ENCODE measurements at regions not wholly inside any gene's neighbourhood (a gene's known extent, or its start where the extent isn't known, plus 50 kb on each side); places are given as distances from the start of the nearest gene placed in this dataset.

- Histone ChIP-seq H3K9me3 (ENCODE audit: low read length) (no peaks in the 10 kb centered on the region), H3K4me3 (replicated peaks in 1 of 3; ENCODE audit: insufficient read depth in 1 of 3, low read depth in 2 of 3, low read length in 3 of 3) (no peak overlapping the region), H3K79me2 (ENCODE audit: insufficient read depth, low read length) (no peaks in the 10 kb centered on the region), H4K20me1 (ENCODE audit: insufficient read depth, low read length) (no peaks in the 10 kb centered on the region), H3K27ac (ENCODE audit: extremely low read length, insufficient read depth, low read length) (no peak overlapping the region), H2AFZ (ENCODE audit: low read length) (no peak overlapping the region), H3K4me2 (ENCODE audit: low read depth, low read length) (no peak overlapping the region), H3K4me1 (ENCODE audit: insufficient read depth, low read length) (no peaks in the 10 kb centered on the region), H3K36me3 (replicated peaks in 1 of 2; ENCODE audit: control insufficient read depth in 1 of 2, insufficient read depth in 2 of 2, low read length in 2 of 2) (no peaks in the 10 kb centered on the region), H3K27me3 (ENCODE audit: control insufficient read depth in 1 of 2, insufficient read depth in 2 of 2, low read length in 2 of 2) (no peaks in the 10 kb centered on the region), H3K9ac (ENCODE audit: insufficient read depth, low read depth, low read length) (no peak overlapping the region)
- 33% methylated on average over 6 of the region's 6 CpGs for WGBS (ENCODE audit: low lambda C conversion rate)
- in situ Hi-C loops (cut with HindIII; ENCODE audit: extremely low pct_ligation_motif_present, low pct_unique_long_range_greater_than_20kb), result no loop called here
- intact Hi-C loops (cut with micrococcal nuclease; ENCODE audit: unreplicated experiment), result no loop called here
- FAIRE-seq, result no peak
- TF ChIP-seq GATAD1 (CRISPR knock-in tag; IDR thresholded peaks at IDR 0.05) (no peak), ZNF713 (CRISPR knock-in tag; IDR thresholded peaks at IDR 0.05) (no peak), EHMT2 (IDR thresholded peaks at IDR 0.05; ENCODE audit: borderline replicate concordance, low read depth, low read length) (no peak)
- no peak for DNase-seq (ENCODE audit: low spot score)
- BruUV-seq (replicated peaks), result no TSS peak
- ChIA-PET POLR2A (no interaction called here), CTCF (ENCODE audit: low intra/inter-chr PET ratio, low total read pairs) (no interaction called here)
- ATAC-seq, result no peak
Observed at GRCh38 chr4:108224611-108225053, 55.9 kb upstream of the LEF1 start.

GRCh38 chr4:108223313-108223712 is 54.6 kb upstream of the LEF1 start:
- H3K4me2 ChIP-seq (ENCODE audit: low read depth, low read length), result no peak overlapping the region
- H3K9ac ChIP-seq (ENCODE audit: insufficient read depth, low read depth, low read length), result no peak overlapping the region

More at GRCh38 chr4:108223313-108223712, 54.6 kb upstream of the LEF1 start:
- TF ChIP-seq ZNF549 (CRISPR knock-in tag; IDR thresholded peaks at IDR 0.05) (no peak), ZNF720 (CRISPR knock-in tag; IDR thresholded peaks at IDR 0.05) (no peak), USF2 (IDR thresholded peaks at IDR 0.05; ENCODE audit: low read depth, low read length) (no peak), USF2 (CRISPR knock-in tag; IDR thresholded peaks at IDR 0.05; ENCODE audit: borderline replicate concordance) (no peak), ZNF577 (CRISPR knock-in tag; IDR thresholded peaks at IDR 0.05; ENCODE audit: borderline replicate concordance, low read depth) (no peak)
- Histone ChIP-seq H3K27ac (ENCODE audit: extremely low read length, insufficient read depth, low read length) (no peak overlapping the region), H3K27me3 (ENCODE audit: control insufficient read depth in 1 of 2, insufficient read depth in 2 of 2, low read length in 2 of 2) (no peaks in the 10 kb centered on the region), H3K36me3 (replicated peaks in 1 of 2; ENCODE audit: control insufficient read depth in 1 of 2, insufficient read depth in 2 of 2, low read length in 2 of 2) (no peaks in the 10 kb centered on the region), H2AFZ (ENCODE audit: low read length) (no peak overlapping the region), H4K20me1 (ENCODE audit: insufficient read depth, low read length) (no peaks in the 10 kb centered on the region), H3K4me1 (ENCODE audit: insufficient read depth, low read length) (no peaks in the 10 kb centered on the region), H3K9me3 (ENCODE audit: low read length) (no peaks in the 10 kb centered on the region), H3K4me3 (replicated peaks in 1 of 3; ENCODE audit: insufficient read depth in 1 of 3, low read depth in 2 of 3, low read length in 3 of 3) (no peak overlapping the region), H3K79me2 (ENCODE audit: insufficient read depth, low read length) (no peaks in the 10 kb centered on the region)
- in situ Hi-C loops (cut with HindIII; ENCODE audit: extremely low pct_ligation_motif_present, low pct_unique_long_range_greater_than_20kb) (no loop called here), intact Hi-C loops (cut with micrococcal nuclease; ENCODE audit: unreplicated experiment) (no loop called here)
- BruUV-seq (replicated peaks), result no TSS peak
- ChIA-PET CTCF (ENCODE audit: low intra/inter-chr PET ratio, low total read pairs) (no interaction called here), POLR2A (no interaction called here)
- ATAC-seq (no peak), FAIRE-seq (no peak), DNase-seq (ENCODE audit: low spot score) (no peak)
